ENCODE measurements at regions not wholly inside any gene's neighbourhood (a gene's known extent, or its start where the extent isn't known, plus 50 kb on each side); places are given as distances from the start of the nearest gene placed in this dataset.
"Not testable (repeated sequence)": the region's sequence is repeated elsewhere in the genome, so short reads cannot be mapped to it uniquely, and the experiment has no call there.

GRCh38 chr7:54439391-54439790 is 102.8 kb upstream of the VSTM2A start:
- no peak for DNase-seq
- H3K36me3 Mint-ChIP-seq (ENCODE audit: low read depth) = no peaks in the 10 kb centered on the region
- ATAC-seq (ENCODE audit: low read depth) = no peak
- POLR2A ChIA-PET = no interaction called here
- no peak overlapping the region for H3K4me3 Mint-ChIP-seq
- no peaks in the 10 kb centered on the region for H3K27me3 Mint-ChIP-seq
- H3K27ac Mint-ChIP-seq = no peak overlapping the region
- H3K4me1 Mint-ChIP-seq = no peaks in the 10 kb centered on the region
- intact Hi-C loops (cut with micrococcal nuclease) = no loop called here
- no peak for TF ChIP-seq CTCF (IDR thresholded peaks at IDR 0.05)
- CTCF ChIA-PET = no interaction called here
- peaks cover 12% of the 10 kb centered on the region for H3K9me3 Mint-ChIP-seq

DNA sequence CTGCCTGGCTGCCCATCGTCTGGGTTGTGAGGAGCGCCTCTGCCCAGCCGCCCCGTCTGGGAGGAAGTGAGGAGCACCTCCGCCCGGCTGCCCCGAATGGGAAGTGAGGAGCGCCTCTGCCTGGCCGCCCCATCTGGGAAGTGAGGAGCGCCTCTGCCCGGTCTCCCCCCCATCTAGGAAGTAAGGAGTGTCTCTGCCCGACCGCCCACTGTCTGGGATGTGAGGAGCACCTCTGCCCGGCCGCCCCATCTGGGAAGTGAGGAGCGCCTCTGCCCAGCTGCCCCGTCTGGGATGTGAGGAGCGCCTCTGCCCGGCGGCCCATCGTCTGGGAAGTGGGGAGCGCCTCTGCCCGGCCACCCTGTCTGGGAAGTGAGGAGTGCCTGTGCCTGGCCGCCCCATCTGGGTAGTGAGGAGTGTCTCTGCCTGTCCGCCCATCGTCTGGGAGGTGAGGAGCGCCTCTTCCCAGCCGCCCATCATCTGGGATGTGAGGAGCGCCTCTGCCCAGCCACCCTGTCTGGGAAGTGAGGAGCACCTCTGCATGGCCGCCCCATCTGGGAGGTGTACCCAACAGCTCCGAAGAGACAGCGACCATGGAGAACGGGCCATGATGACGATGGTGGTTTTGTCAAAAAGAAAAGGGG is 98.0 kb upstream of the VSTM2A start:
- DNase-seq; H3K36me3 Mint-ChIP-seq (ENCODE audit: low read depth); H3K4me3 Mint-ChIP-seq; H3K27ac Mint-ChIP-seq; H3K27me3 Mint-ChIP-seq; ATAC-seq (ENCODE audit: low read depth); H3K9me3 Mint-ChIP-seq; CTCF ChIA-PET; H3K4me1 Mint-ChIP-seq; POLR2A ChIA-PET; intact Hi-C loops (cut with micrococcal nuclease): not testable (repeated sequence)

GRCh38 chr7:54453168-54453567 is 89.0 kb upstream of the VSTM2A start:
- POLR2A ChIA-PET; DNase-seq; H3K4me1 Mint-ChIP-seq; CTCF ChIA-PET; H3K27me3 Mint-ChIP-seq; H3K4me3 Mint-ChIP-seq; H3K36me3 Mint-ChIP-seq (ENCODE audit: low read depth); intact Hi-C loops (cut with micrococcal nuclease); H3K27ac Mint-ChIP-seq; ATAC-seq (ENCODE audit: low read depth): not testable (repeated sequence)
- peaks cover 20% of the 10 kb centered on the region for H3K9me3 Mint-ChIP-seq

- H3K27me3 Mint-ChIP-seq; H3K27ac Mint-ChIP-seq; POLR2A ChIA-PET; H3K4me1 Mint-ChIP-seq; H3K4me3 Mint-ChIP-seq; DNase-seq; ATAC-seq (ENCODE audit: low read depth); CTCF ChIA-PET; H3K36me3 Mint-ChIP-seq (ENCODE audit: low read depth); intact Hi-C loops (cut with micrococcal nuclease): not testable (repeated sequence)
- peaks cover 23% of the 10 kb centered on the region for H3K9me3 Mint-ChIP-seq
Measured at GRCh38 chr7:54454700-54455099, 87.5 kb upstream of the VSTM2A start.

GRCh38 chr7:54465095-54465494 is 77.1 kb upstream of the VSTM2A start:
- Mint-ChIP-seq H3K4me3 (no peak overlapping the region), H3K36me3 (ENCODE audit: low read depth) (no peaks in the 10 kb centered on the region), H3K4me1 (no peaks in the 10 kb centered on the region), H3K27me3 (no peaks in the 10 kb centered on the region), H3K27ac (no peak overlapping the region), H3K9me3 (peaks cover 13% of the 10 kb centered on the region)
- TF ChIP-seq CTCF (IDR thresholded peaks at IDR 0.05) = no peak
- intact Hi-C loops (cut with micrococcal nuclease) = no loop called here
- ATAC-seq (ENCODE audit: low read depth) (no peak), DNase-seq (no peak)
- POLR2A ChIA-PET = no interaction called here
- CTCF ChIA-PET = no interaction called here

DNA sequence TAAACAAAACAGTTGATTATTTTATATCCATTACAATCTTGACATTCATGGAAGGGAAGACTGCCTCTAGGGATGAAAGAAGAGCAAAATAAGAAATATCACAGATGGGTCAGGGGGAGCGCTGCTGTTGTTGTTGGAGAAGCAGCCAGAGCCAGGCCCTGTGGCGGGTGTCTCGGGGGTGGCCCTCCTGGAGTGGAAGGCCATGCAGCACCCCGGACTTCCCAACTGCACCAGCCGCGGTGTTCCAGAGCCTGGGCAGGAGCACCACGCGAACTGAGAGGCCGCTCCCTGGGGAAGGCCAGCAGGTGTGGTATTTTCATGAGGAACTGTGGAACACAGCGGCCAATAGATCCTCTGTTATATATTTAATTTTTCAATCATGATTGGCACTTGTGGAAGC is 72.4 kb upstream of the VSTM2A start:
- Mint-ChIP-seq H3K4me1 (no peaks in the 10 kb centered on the region), H3K9me3 (peaks cover 9% of the 10 kb centered on the region), H3K4me3 (no peak overlapping the region), H3K27me3 (no peaks in the 10 kb centered on the region), H3K36me3 (ENCODE audit: low read depth) (no peaks in the 10 kb centered on the region), H3K27ac (no peak overlapping the region)
- POLR2A ChIA-PET = no interaction called here
- ATAC-seq (ENCODE audit: low read depth) (no peak), DNase-seq (no peak)
- no peak for TF ChIP-seq CTCF (IDR thresholded peaks at IDR 0.05)
- intact Hi-C loops (cut with micrococcal nuclease) = no loop called here
- CTCF ChIA-PET = no interaction called here

GRCh38 chr7:54476609-54477008 is 65.6 kb upstream of the VSTM2A start:
- ATAC-seq (ENCODE audit: low read depth) = no peak
- DNase-seq = no peak
- no peak for TF ChIP-seq CTCF (IDR thresholded peaks at IDR 0.05)
- no peak overlapping the region for H3K27ac Mint-ChIP-seq
- no peaks in the 10 kb centered on the region for H3K36me3 Mint-ChIP-seq (ENCODE audit: low read depth)
- ChIA-PET CTCF (no interaction called here), POLR2A (no interaction called here)
- H3K27me3 Mint-ChIP-seq = no peaks in the 10 kb centered on the region
- no peak overlapping the region for H3K4me3 Mint-ChIP-seq
- intact Hi-C loops (cut with micrococcal nuclease) = no loop called here
- H3K4me1 Mint-ChIP-seq = no peaks in the 10 kb centered on the region
- peaks cover 5% of the 10 kb centered on the region for H3K9me3 Mint-ChIP-seq

Data from activated B cell treated with CpG ODN at 0.5 μM for 24 hours (primary cell).